DOHH2 (cell line): ENCODE measurements at regions not wholly inside any gene's neighbourhood (a gene's known extent, or its start where the extent isn't known, plus 50 kb on each side); places are given as distances from the start of the nearest gene placed in this dataset.
"Not testable (repeated sequence)": the region's sequence is repeated elsewhere in the genome, so short reads cannot be mapped to it uniquely, and the experiment has no call there.

ENCODE experiments used
- H3F3A ChIP-seq: fragments of 200-600 bp; sonication (generic), shearing (Covaris generic); 2 replicates; pipeline ENCODE4 v1.6.0; 2016; ENCODE audit warnings: antibody characterized with exemption, mild to moderate bottlenecking; ENCODE audit not compliant: control insufficient read depth, insufficient read depth
- H3K27ac ChIP-seq: fragments of 200-600 bp; sonication (generic); 2 replicates; pipeline ENCODE4 v1.5.1; 2014; ENCODE audit warnings: low read depth, mild to moderate bottlenecking, low read length, moderate library complexity
- H3K27me3 ChIP-seq: fragments of 200-600 bp; sonication (generic); 2 replicates; pipeline ENCODE4 v1.6.1; 2014; ENCODE audit warnings: mild to moderate bottlenecking, low read length, mixed read lengths; ENCODE audit not compliant: control insufficient read depth
- H3K36me3 ChIP-seq: fragments of 200-600 bp; sonication (generic); 2 replicates; pipeline ENCODE4 v1.6.1; 2014; ENCODE audit warnings: mild to moderate bottlenecking, low read length, moderate library complexity, mixed read lengths; ENCODE audit not compliant: control insufficient read depth
- H3K4me1 ChIP-seq: fragments of 200-600 bp; sonication (generic); 2 replicates; pipeline ENCODE4 v1.6.1; 2014; ENCODE audit warnings: mild to moderate bottlenecking, low read length, mixed read lengths; ENCODE audit not compliant: control insufficient read depth
- H3K4me2 ChIP-seq: fragments of 200-600 bp; sonication (generic); 2 replicates; pipeline ENCODE4 v1.6.0; 2014; ENCODE audit warnings: mild to moderate bottlenecking, low read length, moderate library complexity
- H3K4me3 ChIP-seq: fragments of 200-600 bp; sonication (generic); 2 replicates; pipeline ENCODE4 v1.5.1; 2014; ENCODE audit warnings: mild to moderate bottlenecking, low read length, mixed read lengths
- H3K79me2 ChIP-seq: fragments of 200-600 bp; sonication (generic); 2 replicates; pipeline ENCODE4 v1.6.1; 2014; ENCODE audit warnings: mild to moderate bottlenecking, low read length, mixed read lengths; ENCODE audit not compliant: control insufficient read depth
- H3K9me2 ChIP-seq: fragments of 200-600 bp; sonication (generic); replicated peaks from 2 replicates; pipeline ENCODE4 v1.6.1; 2014; ENCODE audit warnings: mild to moderate bottlenecking, low read length, mixed read lengths; ENCODE audit not compliant: control insufficient read depth
- H3K9me3 ChIP-seq: fragments of 200-600 bp; sonication (generic); 2 replicates; pipeline ENCODE4 v1.6.1; 2014; ENCODE audit warnings: antibody characterized with exemption, low read length, mixed read lengths; ENCODE audit not compliant: control insufficient read depth, insufficient read depth
- H4K20me1 ChIP-seq: fragments of 200-600 bp; sonication (generic); 2 replicates; pipeline ENCODE4 v1.6.0; 2014; ENCODE audit warnings: low read depth, mild to moderate bottlenecking, antibody characterized with exemption, low read length, moderate library complexity; ENCODE audit not compliant: control insufficient read depth, insufficient read depth
- CTCF ChIP-seq: fragments of 200-600 bp; sonication (generic); IDR thresholded peaks from one replicate; pipeline ENCODE4 v1.5.1; 2014; ENCODE audit warnings: antibody characterized with exemption, mild to moderate bottlenecking, low read depth, low read length; ENCODE audit not compliant: poor library complexity, severe bottlenecking
- EZH2phosphoT487 ChIP-seq: fragments of 200-600 bp; sonication (generic); IDR thresholded peaks from 2 replicates; pipeline ENCODE4 v1.6.1; 2017; ENCODE audit warnings: borderline replicate concordance, mild to moderate bottlenecking, antibody characterized with exemption, low read length, moderate library complexity, mixed read lengths

GRCh38 chr20:55641497-55641896 is 363.8 kb downstream of the CBLN4 start:
- no peak overlapping the region for H3K4me2 ChIP-seq
- H3K36me3 ChIP-seq: no peaks in the 10 kb centered on the region
- H3K79me2 ChIP-seq: no peaks in the 10 kb centered on the region
- TF ChIP-seq EZH2phosphoT487: no peak
- TF ChIP-seq CTCF: no peak
- H3K4me1 ChIP-seq: no peaks in the 10 kb centered on the region
- H3K9me3 ChIP-seq: no peaks in the 10 kb centered on the region
- no peak overlapping the region for H3K4me3 ChIP-seq
- H3F3A ChIP-seq: no peaks in the 10 kb centered on the region
- H4K20me1 ChIP-seq: no peaks in the 10 kb centered on the region
- H3K27me3 ChIP-seq: no peaks in the 10 kb centered on the region
- H3K27ac ChIP-seq: no peak overlapping the region
- no peaks in the 10 kb centered on the region for H3K9me2 ChIP-seq

- Histone ChIP-seq H3K9me2 (no peaks in the 10 kb centered on the region), H3K27ac (no peak overlapping the region), H3K79me2 (no peaks in the 10 kb centered on the region), H3K4me1 (no peaks in the 10 kb centered on the region), H3K4me3 (no peak overlapping the region), H4K20me1 (no peaks in the 10 kb centered on the region), H3F3A (no peaks in the 10 kb centered on the region), H3K9me3 (no peaks in the 10 kb centered on the region), H3K27me3 (no peaks in the 10 kb centered on the region), H3K4me2 (no peak overlapping the region), H3K36me3 (no peaks in the 10 kb centered on the region)
- TF ChIP-seq EZH2phosphoT487 (no peak), CTCF (no peak)
Observed at GRCh38 chr20:55635870-55636269, 369.4 kb downstream of the CBLN4 start.

GRCh38 chr20:55632592-55632991 is 372.7 kb downstream of the CBLN4 start:
- H3F3A ChIP-seq: no peaks in the 10 kb centered on the region
- H3K4me2 ChIP-seq: no peak overlapping the region
- no peaks in the 10 kb centered on the region for H3K9me3 ChIP-seq
- H4K20me1 ChIP-seq: no peaks in the 10 kb centered on the region
- H3K27ac ChIP-seq: no peak overlapping the region
- no peaks in the 10 kb centered on the region for H3K79me2 ChIP-seq
- H3K27me3 ChIP-seq: no peaks in the 10 kb centered on the region
- no peaks in the 10 kb centered on the region for H3K36me3 ChIP-seq
- H3K4me1 ChIP-seq: no peaks in the 10 kb centered on the region
- no peak overlapping the region for H3K4me3 ChIP-seq
- no peak for TF ChIP-seq EZH2phosphoT487
- TF ChIP-seq CTCF: no peak
- no peaks in the 10 kb centered on the region for H3K9me2 ChIP-seq

GRCh38 chr20:55629143-55629542 is 376.2 kb downstream of the CBLN4 start:
- not testable (repeated sequence) for H3K36me3 ChIP-seq, H3K4me3 ChIP-seq, H3K27me3 ChIP-seq, H3K9me2 ChIP-seq, H3K27ac ChIP-seq, H3K4me2 ChIP-seq, H3K79me2 ChIP-seq, H3K4me1 ChIP-seq, H3K9me3 ChIP-seq, H3F3A ChIP-seq, H4K20me1 ChIP-seq
